GM23338 (cell line): ENCODE measurements at regions not wholly inside any gene's neighbourhood (a gene's known extent, or its start where the extent isn't known, plus 50 kb on each side); places are given as distances from the start of the nearest gene placed in this dataset.

Experiments used
- ATAC-seq: fragments of 200-7000 bp; cut with Tn5 transposase; 3 replicates; pipeline ENCODE4 v1.9.1; 2020
- DNase-seq: peaks from one replicate; pipeline ENCODE4 v3.0.0-alpha.2; 2015; ENCODE audit warnings: low spot score
- H2AFZ ChIP-seq: fragments of 200-600 bp; sonication (generic); 2 replicates; pipeline ENCODE4 v1.8.0; 2016; ENCODE audit warnings: antibody characterized with exemption, mild to moderate bottlenecking, moderate library complexity
- H3F3A ChIP-seq: fragments of 200-600 bp; sonication (generic); replicated peaks from 2 replicates; pipeline ENCODE4 v1.8.0; 2017; ENCODE audit warnings: antibody characterized with exemption, mixed run types, low read depth
- H3K27ac ChIP-seq: fragments of 200-600 bp; sonication (generic); 2 replicates; pipeline ENCODE4 v1.6.1; 2016; ENCODE audit warnings: low read depth
- H3K27me3 ChIP-seq: fragments of 200-600 bp; sonication (generic); 2 replicates; pipeline ENCODE4 v1.8.0; 2016; ENCODE audit warnings: mild to moderate bottlenecking, mixed run types, moderate library complexity; ENCODE audit not compliant: insufficient read depth
- H3K36me3 ChIP-seq: fragments of 200-600 bp; sonication (generic); 2 replicates; pipeline ENCODE4 v1.8.0; 2016; ENCODE audit warnings: mild to moderate bottlenecking; ENCODE audit not compliant: insufficient read depth
- H3K4me1 ChIP-seq: fragments of 200-600 bp; sonication (generic); 2 replicates; pipeline ENCODE4 v1.8.0; 2016; ENCODE audit warnings: mild to moderate bottlenecking, moderate library complexity; ENCODE audit not compliant: insufficient read depth
- H3K4me2 ChIP-seq: fragments of 200-600 bp; sonication (generic); 2 replicates; pipeline ENCODE4 v1.7.1; 2017; ENCODE audit warnings: mixed run types
- H3K4me3 ChIP-seq: fragments of 200-600 bp; sonication (generic); 2 replicates; pipeline ENCODE4 v1.6.1; 2016; ENCODE audit warnings: mixed run types
- H3K79me2 ChIP-seq: fragments of 200-600 bp; sonication (generic); replicated peaks from 2 replicates; pipeline ENCODE4 v1.8.0; 2017; ENCODE audit warnings: mild to moderate bottlenecking; ENCODE audit not compliant: insufficient read depth
- H3K9me2 ChIP-seq: fragments of 200-600 bp; sonication (generic); 2 replicates; pipeline ENCODE4 v1.8.0; 2017; ENCODE audit not compliant: insufficient read depth
- H4K20me1 ChIP-seq: fragments of 200-600 bp; sonication (generic); replicated peaks from 2 replicates; pipeline ENCODE4 v1.8.0; 2017; ENCODE audit warnings: mild to moderate bottlenecking; ENCODE audit not compliant: insufficient read depth
- H3K27ac Mint-ChIP-seq: 2 replicates; pipeline ENCODE4 v1.8.0; 2020; ENCODE audit warnings: inconsistent platforms, mild to moderate bottlenecking, moderate library complexity, mixed read lengths
- H3K27me3 Mint-ChIP-seq: 3 replicates; pipeline ENCODE4 v1.8.0; 2022; ENCODE audit warnings: low read depth, mild to moderate bottlenecking, moderate library complexity, mixed read lengths, inconsistent platforms; ENCODE audit not compliant: insufficient read depth, poor library complexity
- H3K36me3 Mint-ChIP-seq: 3 replicates; pipeline ENCODE4 v1.8.0; 2021; ENCODE audit warnings: low read depth, mild to moderate bottlenecking, inconsistent platforms, moderate library complexity, mixed read lengths
- H3K4me1 Mint-ChIP-seq: 3 replicates; pipeline ENCODE4 v1.8.0; 2020; ENCODE audit warnings: mild to moderate bottlenecking, inconsistent platforms, mixed read lengths
- H3K4me3 Mint-ChIP-seq: 3 replicates; pipeline ENCODE4 v1.8.0; 2021; ENCODE audit warnings: moderate library complexity, mild to moderate bottlenecking, inconsistent platforms, mixed read lengths
- H3K9me3 Mint-ChIP-seq: 3 replicates; pipeline ENCODE4 v1.8.0; 2020; ENCODE audit warnings: moderate library complexity, mild to moderate bottlenecking, inconsistent platforms, mixed read lengths
- CREB1 ChIP-seq: fragments of 250-450 bp; sonication (Bioruptor Pico); IDR thresholded peaks from 2 replicates; pipeline ENCODE4 v1.5.0; 2020; ENCODE audit warnings: low read depth, mild to moderate bottlenecking, moderate library complexity
- EZH2 ChIP-seq: fragments of 200-600 bp; sonication (generic); IDR thresholded peaks from one replicate; pipeline ENCODE4 v1.8.0; 2017; ENCODE audit warnings: antibody characterized with exemption, mild to moderate bottlenecking, low read depth; ENCODE audit not compliant: unreplicated experiment
- EZH2phosphoT487 ChIP-seq: fragments of 200-600 bp; sonication (generic); IDR thresholded peaks from one replicate; pipeline ENCODE4 v1.8.1; 2018; ENCODE audit warnings: antibody characterized with exemption; ENCODE audit not compliant: unreplicated experiment
- POLR2AphosphoS5 ChIP-seq: IDR thresholded peaks from 2 replicates; pipeline ENCODE4 v1.6.1; 2016; ENCODE audit warnings: antibody characterized with exemption, low read depth
- ZNF114 ChIP-seq: fragments of 250-450 bp; sonication (Bioruptor Pico); IDR thresholded peaks from 2 replicates; pipeline ENCODE4 v1.5.0; 2020; ENCODE audit warnings: mild to moderate bottlenecking, moderate library complexity
- ZNF331 ChIP-seq: fragments of 250-450 bp; sonication (Bioruptor Pico); IDR thresholded peaks from 2 replicates; pipeline ENCODE4 v1.5.0; 2020; ENCODE audit warnings: low read depth, mild to moderate bottlenecking, moderate library complexity
- TF ChIP-seq, protein P1 (sequence below), 2 experiments: fragments of 200-600 bp in 1 of 2; sonication (generic) in 1 of 2; conservative IDR thresholded peaks; 2 replicates each; pipeline versions ENCODE4 v1.5.1 to v1.6.1; 2016 to 2017; ENCODE audit warnings: antibody characterized with exemption in 2 of 2, low read depth in 2 of 2, mild to moderate bottlenecking in 2 of 2, moderate library complexity in 1 of 2
- TF ChIP-seq, protein P2 (sequence below): IDR thresholded peaks from 2 replicates; pipeline ENCODE4 v1.6.1; 2016; ENCODE audit warnings: antibody characterized with exemption

DNA sequence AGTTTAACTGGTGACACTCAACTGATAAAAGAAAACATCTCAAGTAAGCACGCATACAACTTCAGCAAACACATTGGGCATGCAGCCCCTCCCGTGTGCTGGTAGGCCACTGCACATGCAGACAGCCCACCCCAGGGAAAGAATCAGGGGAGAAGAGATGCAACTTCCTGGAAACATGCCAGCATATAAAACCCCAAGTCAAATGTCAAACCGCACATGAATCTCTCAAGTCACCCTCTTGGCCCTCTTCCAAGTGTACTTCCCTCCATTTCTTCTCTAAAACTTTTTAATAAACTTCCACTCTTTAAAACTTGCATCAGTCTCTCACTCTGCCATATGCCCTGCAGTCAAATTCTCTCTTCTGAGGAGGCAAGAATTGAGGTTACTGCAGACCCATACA, 732.7 kb downstream of the SEMA5A start:
- TF ChIP-seq, protein P1, sequence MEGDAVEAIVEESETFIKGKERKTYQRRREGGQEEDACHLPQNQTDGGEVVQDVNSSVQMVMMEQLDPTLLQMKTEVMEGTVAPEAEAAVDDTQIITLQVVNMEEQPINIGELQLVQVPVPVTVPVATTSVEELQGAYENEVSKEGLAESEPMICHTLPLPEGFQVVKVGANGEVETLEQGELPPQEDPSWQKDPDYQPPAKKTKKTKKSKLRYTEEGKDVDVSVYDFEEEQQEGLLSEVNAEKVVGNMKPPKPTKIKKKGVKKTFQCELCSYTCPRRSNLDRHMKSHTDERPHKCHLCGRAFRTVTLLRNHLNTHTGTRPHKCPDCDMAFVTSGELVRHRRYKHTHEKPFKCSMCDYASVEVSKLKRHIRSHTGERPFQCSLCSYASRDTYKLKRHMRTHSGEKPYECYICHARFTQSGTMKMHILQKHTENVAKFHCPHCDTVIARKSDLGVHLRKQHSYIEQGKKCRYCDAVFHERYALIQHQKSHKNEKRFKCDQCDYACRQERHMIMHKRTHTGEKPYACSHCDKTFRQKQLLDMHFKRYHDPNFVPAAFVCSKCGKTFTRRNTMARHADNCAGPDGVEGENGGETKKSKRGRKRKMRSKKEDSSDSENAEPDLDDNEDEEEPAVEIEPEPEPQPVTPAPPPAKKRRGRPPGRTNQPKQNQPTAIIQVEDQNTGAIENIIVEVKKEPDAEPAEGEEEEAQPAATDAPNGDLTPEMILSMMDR (conservative IDR thresholded peaks at IDR 0.05; ENCODE audit: low read depth in 2 of 2) = no peak
- TF ChIP-seq, protein P2, sequence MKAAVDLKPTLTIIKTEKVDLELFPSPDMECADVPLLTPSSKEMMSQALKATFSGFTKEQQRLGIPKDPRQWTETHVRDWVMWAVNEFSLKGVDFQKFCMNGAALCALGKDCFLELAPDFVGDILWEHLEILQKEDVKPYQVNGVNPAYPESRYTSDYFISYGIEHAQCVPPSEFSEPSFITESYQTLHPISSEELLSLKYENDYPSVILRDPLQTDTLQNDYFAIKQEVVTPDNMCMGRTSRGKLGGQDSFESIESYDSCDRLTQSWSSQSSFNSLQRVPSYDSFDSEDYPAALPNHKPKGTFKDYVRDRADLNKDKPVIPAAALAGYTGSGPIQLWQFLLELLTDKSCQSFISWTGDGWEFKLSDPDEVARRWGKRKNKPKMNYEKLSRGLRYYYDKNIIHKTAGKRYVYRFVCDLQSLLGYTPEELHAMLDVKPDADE = no peak
- no peak for TF ChIP-seq CREB1 (CRISPR knock-in tag)
- no peak for TF ChIP-seq EZH2phosphoT487
- no peak overlapping the region for H3K4me3 Mint-ChIP-seq
- Histone ChIP-seq H3F3A (no peaks in the 10 kb centered on the region), H3K27me3 (no peaks in the 10 kb centered on the region), H3K36me3 (no peaks in the 10 kb centered on the region), H3K4me3 (no peak overlapping the region), H3K9me2 (peaks cover 12% of the 10 kb centered on the region; the same call in 1 of the 2 replicates), H3K4me1 (0 out of 2 replicates have a peak, but pooled peaks cover 5% of the 10 kb centered on the region), H4K20me1 (no peaks in the 10 kb centered on the region), H3K4me2 (no peak overlapping the region), H2AFZ (0 out of 2 replicates have a peak overlapping the region, but pooled peaks have one; percentile 52), H3K27ac (no peak overlapping the region), H3K79me2 (no peaks in the 10 kb centered on the region)
- DNase-seq (no peak), ATAC-seq (no peak)
- no peak overlapping the region for H3K27ac Mint-ChIP-seq
- H3K4me1 Mint-ChIP-seq = peaks cover 9% of the 10 kb centered on the region
- peaks cover 27% of the 10 kb centered on the region for H3K9me3 Mint-ChIP-seq
- H3K36me3 Mint-ChIP-seq = peaks cover 20% of the 10 kb centered on the region; the same call in 2 of the 3 replicates
- no peaks in the 10 kb centered on the region for H3K27me3 Mint-ChIP-seq

DNA sequence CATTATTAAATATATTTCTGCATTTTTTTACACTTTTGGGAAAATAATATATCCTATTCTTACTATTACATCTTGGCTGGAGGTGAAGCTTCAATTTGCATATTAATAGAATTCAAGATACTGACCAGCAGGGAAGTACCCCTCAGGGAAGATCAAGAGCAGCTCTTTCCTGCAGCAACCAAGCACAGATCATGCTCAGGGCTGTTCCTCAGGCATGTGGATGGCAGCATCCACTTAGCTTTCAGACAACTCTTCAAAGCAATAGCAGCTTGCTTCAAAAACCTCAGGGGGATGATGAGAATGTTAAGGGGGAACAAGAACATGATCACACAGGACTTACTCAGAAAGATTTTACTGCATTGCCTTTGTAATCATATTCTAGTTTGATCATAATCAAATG, 731.8 kb downstream of the SEMA5A start:
- no peaks in the 10 kb centered on the region for H3K27me3 ChIP-seq
- H3K4me3 ChIP-seq = no peak overlapping the region
- Mint-ChIP-seq H3K36me3 (peaks cover 20% of the 10 kb centered on the region; the same call in 2 of the 3 replicates), H3K4me1 (peaks cover 9% of the 10 kb centered on the region), H3K27ac (no peak overlapping the region), H3K4me3 (no peak overlapping the region), H3K27me3 (no peaks in the 10 kb centered on the region), H3K9me3 (peaks cover 26% of the 10 kb centered on the region)
- H3F3A ChIP-seq = no peaks in the 10 kb centered on the region
- no peak overlapping the region for H3K27ac ChIP-seq
- ATAC-seq (peak; percentile 69), DNase-seq (no peak)
- H3K4me1 ChIP-seq = 0 out of 2 replicates have a peak, but pooled peaks cover 5% of the 10 kb centered on the region
- no peak overlapping the region for H2AFZ ChIP-seq
- no peaks in the 10 kb centered on the region for H3K79me2 ChIP-seq
- no peaks in the 10 kb centered on the region for H3K36me3 ChIP-seq
- H3K4me2 ChIP-seq = no peak overlapping the region
- H4K20me1 ChIP-seq = no peaks in the 10 kb centered on the region
- peaks cover 12% of the 10 kb centered on the region; the same call in 1 of the 2 replicates for H3K9me2 ChIP-seq
- TF ChIP-seq EZH2 = no peak
- no peak for TF ChIP-seq EZH2phosphoT487
- TF ChIP-seq, protein P1 (conservative IDR thresholded peaks at IDR 0.05; ENCODE audit: low read depth in 2 of 2) = no peak
- TF ChIP-seq, protein P2 = no peak
- TF ChIP-seq ZNF331 = no peak
- no peak for TF ChIP-seq ZNF114 (CRISPR knock-in tag)
- TF ChIP-seq POLR2AphosphoS5 = no peak
